ENCODE measurements at regions not wholly inside any gene's neighbourhood (a gene's known extent, or its start where the extent isn't known, plus 50 kb on each side); places are given as distances from the start of the nearest gene placed in this dataset.

- Histone ChIP-seq H3K9me3 (no peaks in the 10 kb centered on the region), H3K4me1 (no peaks in the 10 kb centered on the region), H3K27ac (no peak overlapping the region), H3K27me3 (no peaks in the 10 kb centered on the region), H3K36me3 (ENCODE audit: low read depth, missing control alignments) (no peaks in the 10 kb centered on the region), H3K4me3 (no peak overlapping the region)
- 81 to 90% methylated on average over 3 of the region's 3 CpGs for WGBS, 2 donors
- no peak for DNase-seq
- TF ChIP-seq CTCF (IDR thresholded peaks at IDR 0.05): no peak
- TF ChIP-seq POLR2A (IDR thresholded peaks at IDR 0.05): no peak
- intact Hi-C loops (cut with DNase I; ENCODE audit: low total_unique reads): no loop called here
Measured at GRCh38 chr13:33933810-33934209, 115.9 kb downstream of the RFC3 start.

- no peaks in the 10 kb centered on the region for H3K9me3 ChIP-seq
- DNase-seq: no peak
- no peaks in the 10 kb centered on the region for H3K4me1 ChIP-seq
- H3K27ac ChIP-seq: no peak overlapping the region
- intact Hi-C loops (cut with DNase I; ENCODE audit: low total_unique reads): no loop called here
- TF ChIP-seq POLR2A (IDR thresholded peaks at IDR 0.05): no peak
- TF ChIP-seq CTCF (IDR thresholded peaks at IDR 0.05): no peak
- WGBS, 2 donors: 52 to 70% methylated on average over 2 of the region's 2 CpGs
- H3K27me3 ChIP-seq: no peaks in the 10 kb centered on the region
- H3K4me3 ChIP-seq: no peak overlapping the region
- H3K36me3 ChIP-seq (ENCODE audit: low read depth, missing control alignments): no peaks in the 10 kb centered on the region
Measured at GRCh38 chr13:33934343-33934742, 116.4 kb downstream of the RFC3 start.

GRCh38 chr13:33934951-33935371 is 117.0 kb downstream of the RFC3 start:
- DNase-seq: no peak
- no peak overlapping the region for H3K27ac ChIP-seq
- no peak for TF ChIP-seq POLR2A (IDR thresholded peaks at IDR 0.05)
- no peak for TF ChIP-seq CTCF (IDR thresholded peaks at IDR 0.05)
- no peak overlapping the region for H3K4me3 ChIP-seq
- intact Hi-C loops (cut with DNase I; ENCODE audit: low total_unique reads): no loop called here
- no peaks in the 10 kb centered on the region for H3K27me3 ChIP-seq
- no peaks in the 10 kb centered on the region for H3K9me3 ChIP-seq
- no peaks in the 10 kb centered on the region for H3K36me3 ChIP-seq (ENCODE audit: low read depth, missing control alignments)
- H3K4me1 ChIP-seq: no peaks in the 10 kb centered on the region

GRCh38 chr13:33935969-33936368 is 118.0 kb downstream of the RFC3 start:
- 88 to 90% methylated on average over 4 of the region's 4 CpGs for WGBS, 2 donors
- H3K9me3 ChIP-seq: no peaks in the 10 kb centered on the region
- no peak overlapping the region for H3K27ac ChIP-seq
- intact Hi-C loops (cut with DNase I; ENCODE audit: low total_unique reads): no loop called here
- TF ChIP-seq CTCF (IDR thresholded peaks at IDR 0.05): no peak
- DNase-seq: no peak
- no peaks in the 10 kb centered on the region for H3K4me1 ChIP-seq
- no peak overlapping the region for H3K4me3 ChIP-seq
- H3K27me3 ChIP-seq: no peaks in the 10 kb centered on the region
- no peaks in the 10 kb centered on the region for H3K36me3 ChIP-seq (ENCODE audit: low read depth, missing control alignments)

- Histone ChIP-seq H3K9me3 (no peaks in the 10 kb centered on the region), H3K4me1 (no peaks in the 10 kb centered on the region), H3K4me3 (no peak overlapping the region), H3K27ac (no peak overlapping the region), H3K36me3 (ENCODE audit: low read depth, missing control alignments) (no peaks in the 10 kb centered on the region), H3K27me3 (no peaks in the 10 kb centered on the region)
- intact Hi-C loops (cut with DNase I; ENCODE audit: low total_unique reads): no loop called here
- peak; percentile 18 for DNase-seq
- WGBS, 2 donors: 72 to 97% methylated on average over 3 of the region's 3 CpGs
- TF ChIP-seq POLR2A (IDR thresholded peaks at IDR 0.05): no peak
- TF ChIP-seq CTCF (IDR thresholded peaks at IDR 0.05): no peak
Measured at GRCh38 chr13:33937373-33938098, 119.6 kb downstream of the RFC3 start.

Data from testis (tissue), 2 donors.